ENCODE measurements at regions not wholly inside any gene's neighbourhood (a gene's known extent, or its start where the extent isn't known, plus 50 kb on each side); places are given as distances from the start of the nearest gene placed in this dataset.

GRCh38 chr2:2687745-2688144 is 356.7 kb upstream of the MYT1L start:
- H3K4me1 ChIP-seq (ENCODE audit: control insufficient read depth in 1 of 2, low read depth in 2 of 2): no peaks in the 10 kb centered on the region
- no peak overlapping the region for H3K4me3 ChIP-seq
- ATAC-seq (ENCODE audit: insufficient number of reproducible peaks, low FRiP score, low read depth): no peak
- no peaks in the 10 kb centered on the region for H3K9me3 ChIP-seq
- no peaks in the 10 kb centered on the region for H3K36me3 ChIP-seq
- H3K27me3 ChIP-seq (replicated peaks; ENCODE audit: insufficient read depth): no peaks in the 10 kb centered on the region
- no peak for DNase-seq (ENCODE audit: low spot score)
- H3K27ac ChIP-seq: no peak overlapping the region
- no peak for TF ChIP-seq CTCF (IDR thresholded peaks at IDR 0.05)

- no peaks in the 10 kb centered on the region for H3K36me3 ChIP-seq
- no peak for TF ChIP-seq CTCF (IDR thresholded peaks at IDR 0.05)
- H3K4me1 ChIP-seq (ENCODE audit: control insufficient read depth in 1 of 2, low read depth in 2 of 2): no peaks in the 10 kb centered on the region
- no peak for DNase-seq (ENCODE audit: low spot score)
- no peaks in the 10 kb centered on the region for H3K9me3 ChIP-seq
- H3K27me3 ChIP-seq (replicated peaks; ENCODE audit: insufficient read depth): no peaks in the 10 kb centered on the region
- H3K4me3 ChIP-seq: no peak overlapping the region
- ATAC-seq (ENCODE audit: insufficient number of reproducible peaks, low FRiP score, low read depth): no peak
- H3K27ac ChIP-seq: no peak overlapping the region
Measured at GRCh38 chr2:2686222-2686621, 355.1 kb upstream of the MYT1L start.

GRCh38 chr2:2683606-2684224 is 352.6 kb upstream of the MYT1L start:
- no peak for DNase-seq (ENCODE audit: low spot score)
- no peak for TF ChIP-seq CTCF (IDR thresholded peaks at IDR 0.05)
- no peaks in the 10 kb centered on the region for H3K4me1 ChIP-seq (ENCODE audit: control insufficient read depth in 1 of 2, low read depth in 2 of 2)

GRCh38 chr2:2682700-2683342 is 351.7 kb upstream of the MYT1L start:
- no peak for DNase-seq (ENCODE audit: low spot score)
- Histone ChIP-seq H3K36me3 (no peaks in the 10 kb centered on the region), H3K4me3 (no peak overlapping the region), H3K27me3 (replicated peaks; ENCODE audit: insufficient read depth) (no peaks in the 10 kb centered on the region), H3K4me1 (ENCODE audit: control insufficient read depth in 1 of 2, low read depth in 2 of 2) (no peaks in the 10 kb centered on the region), H3K9me3 (no peaks in the 10 kb centered on the region), H3K27ac (no peak overlapping the region)
- no peak for ATAC-seq (ENCODE audit: insufficient number of reproducible peaks, low FRiP score, low read depth)
- no peak for TF ChIP-seq CTCF (IDR thresholded peaks at IDR 0.05)

More at GRCh38 chr2:2683606-2684224, 352.6 kb upstream of the MYT1L start:
- Histone ChIP-seq H3K27ac (no peak overlapping the region), H3K27me3 (replicated peaks; ENCODE audit: insufficient read depth) (no peaks in the 10 kb centered on the region), H3K36me3 (no peaks in the 10 kb centered on the region), H3K9me3 (no peaks in the 10 kb centered on the region), H3K4me3 (no peak overlapping the region)
- ATAC-seq (ENCODE audit: insufficient number of reproducible peaks, low FRiP score, low read depth): no peak

GRCh38 chr2:2681711-2682251 is 350.7 kb upstream of the MYT1L start:
- Histone ChIP-seq H3K27ac (no peak overlapping the region), H3K36me3 (no peaks in the 10 kb centered on the region), H3K4me3 (no peak overlapping the region), H3K4me1 (ENCODE audit: control insufficient read depth in 1 of 2, low read depth in 2 of 2) (no peaks in the 10 kb centered on the region), H3K27me3 (replicated peaks; ENCODE audit: insufficient read depth) (no peaks in the 10 kb centered on the region), H3K9me3 (no peaks in the 10 kb centered on the region)
- no peak for TF ChIP-seq CTCF (IDR thresholded peaks at IDR 0.05)
- DNase-seq (ENCODE audit: low spot score) (no peak), ATAC-seq (ENCODE audit: insufficient number of reproducible peaks, low FRiP score, low read depth) (no peak)
